ENCODE measurements at regions not wholly inside any gene's neighbourhood (a gene's known extent, or its start where the extent isn't known, plus 50 kb on each side); places are given as distances from the start of the nearest gene placed in this dataset.

DNA sequence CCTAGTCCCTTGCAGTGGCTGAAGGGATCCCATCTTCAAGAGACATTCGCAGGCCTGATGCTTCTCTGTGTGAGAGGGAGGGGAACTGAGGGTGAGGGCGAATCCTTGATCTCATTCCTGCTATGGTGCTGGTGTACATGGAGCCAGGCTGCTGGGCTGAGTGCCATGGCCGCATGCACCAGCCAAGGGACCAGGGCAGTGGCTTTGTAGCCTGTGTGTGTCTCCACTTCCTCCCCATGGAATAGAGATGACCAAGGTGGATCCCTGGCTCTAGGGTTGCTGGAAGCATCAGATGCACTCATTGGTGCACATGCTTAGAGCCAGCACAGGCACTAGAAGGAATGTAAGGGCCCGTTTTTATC is 195.0 kb downstream of the FOXL1 start:
- no peak for DNase-seq (ENCODE audit: low read depth)

GRCh38 chr16:86774931-86775330 is 196.6 kb downstream of the FOXL1 start:
- DNase-seq (ENCODE audit: low read depth) = no peak

DNA sequence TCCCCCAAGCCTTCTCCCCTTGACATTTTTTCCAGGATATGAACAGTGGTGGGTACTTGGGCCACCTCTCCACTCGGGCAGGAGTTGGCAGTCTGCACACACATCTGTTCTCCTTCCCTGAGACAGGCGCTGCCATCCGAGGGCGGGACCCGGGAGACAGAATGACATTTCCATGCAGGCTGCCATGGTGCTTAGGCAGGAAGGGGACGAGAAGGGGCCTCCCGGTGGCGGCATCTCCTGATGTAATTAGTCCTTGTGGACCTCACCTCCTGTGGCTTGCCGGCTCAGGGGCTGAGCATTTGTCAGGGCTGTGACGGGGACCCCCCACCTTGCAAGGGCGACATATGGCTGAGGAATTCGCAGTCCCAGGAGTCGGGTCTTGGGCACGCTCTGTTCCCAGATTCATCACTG is 197.2 kb downstream of the FOXL1 start:
- DNase-seq (ENCODE audit: low read depth) = no peak

DNA sequence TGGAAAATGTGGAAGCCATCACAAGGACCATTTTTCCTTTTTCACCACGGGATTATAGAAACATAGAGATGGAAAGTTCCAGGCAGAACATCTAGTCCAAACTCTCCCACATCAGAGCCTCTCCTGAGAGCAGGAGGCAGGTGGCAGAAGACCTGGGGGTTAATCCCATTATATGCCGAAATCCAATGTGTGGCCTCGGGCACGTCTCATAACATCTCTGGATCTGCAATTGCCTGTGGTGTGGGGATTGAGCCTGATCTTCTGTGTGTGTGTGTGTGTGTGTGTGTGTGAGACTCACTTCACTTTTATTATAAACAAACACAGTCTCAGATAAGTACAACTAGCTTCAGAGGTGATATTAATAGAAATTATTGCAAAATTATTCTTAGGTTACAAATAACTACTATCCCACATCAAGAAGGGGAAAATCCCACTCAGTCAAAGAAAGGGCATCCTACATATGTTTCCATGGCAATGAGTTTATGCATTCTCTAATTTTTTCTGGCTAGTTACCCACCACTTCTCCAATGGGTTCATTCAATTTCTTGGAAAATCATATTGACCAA is 199.1 kb downstream of the FOXL1 start:
- no peak for DNase-seq (ENCODE audit: low read depth)

DNA sequence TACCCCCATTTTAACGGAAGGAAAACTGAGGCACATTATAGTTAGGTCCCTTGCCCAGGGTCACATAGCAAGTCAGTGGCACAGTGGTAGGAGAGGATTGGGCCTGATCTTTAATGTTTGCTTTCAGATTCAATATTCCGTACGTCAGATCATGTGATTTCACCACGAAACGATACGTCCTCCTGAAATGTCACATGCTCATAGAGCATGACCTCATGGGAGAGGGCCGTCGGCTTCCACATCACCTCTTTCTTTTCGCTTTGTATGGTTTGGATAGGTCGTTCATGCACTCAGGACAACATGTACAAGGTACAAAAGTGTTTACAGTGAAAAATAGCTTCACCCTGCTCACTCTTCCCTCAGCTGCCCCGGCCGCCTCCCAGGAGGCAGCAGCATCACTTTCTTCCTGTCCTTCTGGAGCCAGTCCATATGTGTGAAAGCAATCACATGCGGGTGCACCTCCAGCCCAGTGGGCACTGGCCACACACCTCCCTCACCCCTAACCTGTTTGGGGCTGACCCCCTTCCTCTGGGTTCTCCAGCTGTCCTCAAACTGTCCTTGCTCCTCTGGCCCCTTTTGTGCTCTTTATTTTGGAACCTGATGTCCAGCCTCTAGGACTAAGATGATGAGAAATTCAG is 199.9 kb downstream of the FOXL1 start:
- DNase-seq (ENCODE audit: low read depth) = no peak

DNA sequence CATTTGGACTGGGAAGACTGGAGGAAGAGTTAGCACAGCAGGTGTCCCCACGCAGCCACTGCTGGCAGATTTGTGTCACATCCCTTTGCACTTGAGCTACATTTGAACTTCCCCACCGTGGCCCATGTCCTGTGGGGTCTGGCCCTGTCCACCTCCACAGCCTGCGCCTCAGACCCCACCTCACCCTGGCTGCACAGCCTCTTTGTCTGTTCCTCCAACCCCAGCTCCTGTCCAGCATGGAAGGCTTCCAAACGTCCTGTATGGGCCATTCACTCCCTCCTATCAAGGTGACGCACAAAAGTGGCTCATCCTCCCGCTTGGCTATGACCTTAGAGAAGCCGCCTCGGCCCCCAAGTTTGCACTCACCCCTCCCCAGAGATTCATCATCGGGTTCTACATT is 200.6 kb downstream of the FOXL1 start:
- DNase-seq (ENCODE audit: low read depth) = no peak

GRCh38 chr16:86781046-86781445 is 202.7 kb downstream of the FOXL1 start:
- DNase-seq (ENCODE audit: low read depth) = no peak

DNA sequence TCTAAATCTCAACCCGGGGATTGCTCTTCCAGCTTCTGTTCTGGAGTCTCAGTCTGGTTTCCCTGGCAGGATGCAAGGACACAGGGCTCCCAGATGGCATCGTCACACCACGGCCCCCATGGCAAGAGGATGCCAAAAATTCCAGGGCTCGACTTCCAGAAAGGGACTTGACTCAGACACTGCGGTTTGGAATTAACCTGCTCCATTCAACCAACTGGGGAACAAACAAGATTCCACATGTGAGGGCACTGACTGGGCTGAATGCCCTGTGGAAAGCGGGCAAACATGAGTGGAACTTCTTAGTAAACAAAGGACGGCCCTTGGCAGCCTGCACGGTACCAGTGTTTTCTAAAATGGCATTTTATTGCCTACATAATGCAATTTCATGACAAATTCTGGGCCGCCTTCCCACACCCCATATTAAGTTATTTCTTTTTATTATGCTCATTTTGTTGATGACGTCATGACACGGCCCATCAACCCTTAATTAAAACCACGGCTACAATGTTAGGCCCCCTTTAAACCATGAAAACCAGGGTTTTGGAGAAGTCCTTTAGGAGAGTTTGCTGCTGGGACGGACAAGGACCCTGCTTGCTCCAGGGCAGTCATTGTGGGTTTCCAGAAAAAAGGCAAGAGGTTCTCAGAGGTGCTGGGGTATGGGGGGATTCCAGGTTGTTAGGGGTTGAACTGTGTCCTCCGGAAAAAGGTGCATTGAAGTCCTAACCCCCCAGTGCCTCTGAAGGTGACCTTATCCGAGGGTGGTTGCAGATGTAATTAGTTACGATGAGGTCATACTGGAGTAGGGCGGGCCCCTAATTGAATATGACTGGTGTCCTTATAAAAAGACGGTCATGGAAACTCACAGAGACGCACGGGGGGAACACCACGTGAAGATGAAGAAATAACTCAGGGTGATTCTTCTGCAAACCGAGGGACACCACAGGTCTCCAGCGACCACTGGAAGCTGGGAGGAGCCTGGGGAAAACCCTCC is 205.6 kb downstream of the FOXL1 start:
- DNase-seq (ENCODE audit: low read depth) = no peak

DNA sequence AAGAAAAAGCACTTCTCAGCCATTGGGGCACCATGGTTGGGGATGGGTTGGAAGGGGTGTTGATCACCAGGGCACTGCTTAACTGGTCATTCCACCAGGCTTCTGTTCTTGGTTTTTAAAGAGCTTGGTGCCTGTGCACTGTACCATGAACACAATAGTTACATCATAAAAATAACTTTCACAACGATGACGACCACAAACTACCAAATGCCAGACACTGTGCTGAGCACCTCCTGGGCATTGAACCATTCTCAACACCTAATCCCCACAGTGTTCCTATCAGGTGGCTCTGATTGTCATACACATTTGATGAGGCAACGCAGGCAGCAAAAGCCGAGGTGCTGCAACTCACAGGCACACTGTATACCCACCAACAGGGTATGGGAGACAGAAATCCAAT is 208.0 kb downstream of the FOXL1 start:
- DNase-seq (ENCODE audit: low read depth) = no peak

DNA sequence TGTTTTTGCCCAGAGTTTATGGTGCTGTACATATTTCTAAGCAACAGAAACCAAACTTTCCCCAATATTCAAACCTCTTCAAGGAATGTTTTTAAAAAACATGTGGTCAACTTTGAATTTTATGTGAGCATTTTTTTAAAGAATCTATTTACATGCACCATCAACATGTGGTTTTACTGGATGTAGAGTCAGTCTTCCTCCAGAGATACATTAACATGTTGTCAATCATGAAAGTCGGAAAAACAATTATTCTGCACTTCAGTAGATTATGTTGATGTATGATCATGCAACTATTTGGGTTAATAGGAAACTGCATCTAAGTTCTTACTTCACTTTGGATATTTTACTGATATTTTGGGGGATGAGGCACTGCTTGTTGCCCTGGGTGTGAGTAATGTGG is 208.6 kb downstream of the FOXL1 start:
- no peak for DNase-seq (ENCODE audit: low read depth)

- no peak for DNase-seq (ENCODE audit: low read depth)
These were observed 209.2 kb downstream of the FOXL1 start for GRCh38 chr16:86787538-86787937.

DNA sequence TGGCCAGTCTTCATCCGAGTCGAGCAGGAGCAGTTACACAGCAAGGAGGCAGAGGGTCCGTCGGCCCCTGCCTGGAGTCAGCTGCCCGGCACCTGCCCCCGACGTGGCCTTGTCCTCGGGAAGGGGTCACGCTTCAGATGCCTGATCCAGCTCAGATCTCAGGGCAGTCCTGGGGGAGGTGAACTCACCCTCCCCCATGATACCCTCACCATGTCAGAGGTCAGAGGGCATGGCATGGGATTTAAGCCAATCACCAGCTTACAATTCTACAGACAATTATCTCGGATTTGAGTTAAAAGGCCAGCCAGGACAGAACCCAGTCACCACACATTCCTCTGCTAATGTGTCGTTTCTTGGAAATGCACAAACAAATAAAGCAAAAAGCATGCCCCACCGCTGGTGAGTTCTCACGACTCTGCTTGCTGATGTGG is 211.3 kb downstream of the FOXL1 start:
- DNase-seq (ENCODE audit: low read depth) = no peak

DNA sequence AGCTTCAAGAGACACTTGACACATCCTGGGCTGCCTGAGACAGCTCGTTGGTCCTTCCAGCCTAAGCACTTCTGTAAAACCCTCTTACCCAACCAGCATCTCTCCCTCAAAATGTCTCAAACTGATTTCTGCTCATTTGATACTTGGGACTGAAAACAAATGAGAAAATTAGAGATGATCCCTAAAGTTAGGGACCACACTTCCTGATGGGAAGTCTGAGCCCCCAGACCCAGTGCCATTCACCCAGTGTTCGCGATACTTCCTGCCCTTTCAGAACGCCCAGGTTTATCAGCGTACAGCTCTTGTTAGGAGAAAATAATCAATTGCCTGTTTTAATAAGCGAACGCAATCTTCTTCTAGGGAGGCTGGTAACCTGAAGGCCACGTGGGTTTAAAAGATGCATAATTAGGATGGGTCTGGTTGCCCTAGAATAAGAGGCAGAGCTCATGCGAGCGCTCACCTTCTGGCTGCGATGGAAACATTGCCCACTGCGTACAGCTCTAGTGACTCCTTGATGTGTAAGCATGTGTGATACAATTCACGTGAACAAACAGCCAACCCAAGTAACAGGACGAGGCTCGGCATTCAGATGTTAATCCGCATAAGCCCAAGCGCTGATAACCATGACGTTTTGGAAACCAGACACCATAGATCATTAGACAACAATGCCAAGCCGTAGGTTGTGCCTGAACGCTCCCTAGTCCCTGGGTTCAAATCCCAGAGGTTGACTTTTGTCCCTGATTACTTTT is 213.1 kb downstream of the FOXL1 start:
- no peak for DNase-seq (ENCODE audit: low read depth)

GRCh38 chr16:86794216-86794864 is 216.0 kb downstream of the FOXL1 start:
- no peak for DNase-seq (ENCODE audit: low read depth)

DNA sequence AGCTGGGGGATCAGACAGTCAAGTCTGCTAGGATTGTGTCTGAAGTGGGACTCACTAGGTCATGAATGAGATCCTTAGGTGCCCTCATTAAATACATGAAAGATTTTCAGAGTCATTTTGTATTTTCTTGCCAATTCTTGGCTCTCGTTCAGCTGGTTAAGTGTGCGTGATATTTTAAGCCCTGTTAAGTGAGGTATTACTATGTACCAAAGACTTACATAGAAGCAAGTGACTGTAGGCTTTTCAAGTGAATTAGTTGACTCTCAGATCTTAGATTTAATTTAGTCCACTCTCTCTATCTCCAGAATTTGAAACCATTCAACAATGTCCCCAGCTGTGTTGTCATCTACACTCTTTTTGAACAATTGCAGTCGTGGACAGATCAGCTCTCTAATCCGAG is 219.4 kb downstream of the FOXL1 start:
- DNase-seq (ENCODE audit: low read depth) = no peak

GRCh38 chr16:86798247-86799041 is 220.1 kb downstream of the FOXL1 start:
- no peak for DNase-seq (ENCODE audit: low read depth)

- no peak for DNase-seq (ENCODE audit: low read depth)
These were observed 221.0 kb downstream of the FOXL1 start for GRCh38 chr16:86799367-86799766.

DNA sequence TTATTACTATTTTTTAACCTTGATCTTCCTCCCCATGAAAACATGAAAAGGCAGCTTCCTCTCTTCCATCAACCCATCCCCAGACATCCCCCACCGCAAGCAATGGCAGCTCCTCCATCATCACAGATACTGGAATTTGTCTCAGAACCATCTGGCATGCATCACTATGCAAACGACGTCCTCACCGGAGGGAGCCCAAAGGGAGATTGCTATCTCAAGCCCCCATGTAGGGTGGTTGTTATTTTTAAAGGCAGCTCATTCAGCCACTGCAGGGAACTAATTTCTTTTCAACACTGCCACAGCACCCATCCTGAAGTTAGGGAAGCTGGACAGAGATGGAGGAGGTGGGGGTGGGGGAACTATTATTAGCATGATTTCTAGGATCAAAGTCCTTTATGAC is 222.5 kb downstream of the FOXL1 start:
- no peak for DNase-seq (ENCODE audit: low read depth)

DNA sequence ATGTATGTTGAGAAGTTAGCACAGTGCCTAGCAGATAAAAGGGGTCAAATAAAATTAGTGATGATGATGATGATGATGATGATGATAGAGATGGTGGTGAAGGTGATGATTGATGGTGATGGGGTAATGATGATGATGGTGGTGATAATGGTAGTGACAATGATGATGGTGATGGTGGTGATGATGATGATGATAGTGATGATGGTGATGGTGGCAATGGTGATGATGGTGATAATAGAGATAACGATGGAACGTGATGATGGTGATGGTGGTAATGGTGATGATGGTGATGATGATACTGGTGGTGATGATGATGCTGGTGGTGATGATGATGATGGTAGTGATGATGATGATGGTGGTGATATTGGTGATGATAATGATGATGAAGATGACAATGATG is 223.7 kb downstream of the FOXL1 start:
- DNase-seq (ENCODE audit: low read depth) = no peak

GRCh38 chr16:86805188-86805587 is 226.8 kb downstream of the FOXL1 start:
- no peak for DNase-seq (ENCODE audit: low read depth)

- DNase-seq (ENCODE audit: low read depth) = no peak
These were observed 228.0 kb downstream of the FOXL1 start for GRCh38 chr16:86806181-86806837.

All from ELR (cell line).